Neural crest cell (in vitro differentiated cells): ENCODE measurements at regions not wholly inside any gene's neighbourhood (a gene's known extent, or its start where the extent isn't known, plus 50 kb on each side); places are given as distances from the start of the nearest gene placed in this dataset.

ENCODE experiments used
- DNase-seq: peaks from one replicate; pipeline ENCODE4 v3.0.0; 2021; ENCODE audit warnings: low read depth, mixed read lengths, low spot score
- H3K27ac Mint-ChIP-seq: one replicate; pipeline ENCODE4 v1.8.0; 2021; ENCODE audit warnings: mild to moderate bottlenecking, mixed read lengths; ENCODE audit not compliant: unreplicated experiment
- H3K27me3 Mint-ChIP-seq: 2 replicates; pipeline ENCODE4 v1.8.0; 2021; ENCODE audit warnings: low read depth, mild to moderate bottlenecking, mixed read lengths
- H3K36me3 Mint-ChIP-seq: 2 replicates; pipeline ENCODE4 v1.8.0; 2021; ENCODE audit warnings: low read depth, mild to moderate bottlenecking, mixed read lengths
- H3K4me1 Mint-ChIP-seq: 2 replicates; pipeline ENCODE4 v1.8.0; 2021; ENCODE audit warnings: mixed read lengths
- H3K4me3 Mint-ChIP-seq: one replicate; pipeline ENCODE4 v1.8.0; 2021; ENCODE audit warnings: mild to moderate bottlenecking, mixed read lengths
- H3K9me3 Mint-ChIP-seq: 2 replicates; pipeline ENCODE4 v1.8.0; 2021; ENCODE audit warnings: mixed read lengths
- CTCF ChIP-seq: fragments of 200-600 bp; sonication (generic); conservative IDR thresholded peaks from 2 replicates; pipeline ENCODE4 v1.5.0; 2021; ENCODE audit warnings: antibody characterized with exemption, mild to moderate bottlenecking

- no peaks in the 10 kb centered on the region for H3K4me1 Mint-ChIP-seq
- H3K9me3 Mint-ChIP-seq: peaks cover 7% of the 10 kb centered on the region
- no peaks in the 10 kb centered on the region for H3K27me3 Mint-ChIP-seq
- H3K36me3 Mint-ChIP-seq: no peaks in the 10 kb centered on the region
- no peak overlapping the region for H3K27ac Mint-ChIP-seq
- no peak for TF ChIP-seq CTCF
- no peak for DNase-seq
- H3K4me3 Mint-ChIP-seq: no peak overlapping the region
Observed at GRCh38 chr10:10927608-10928007, 90.1 kb upstream of the CELF2 start.

GRCh38 chr10:10930979-10931743, 86.5 kb upstream of the CELF2 start:
- H3K9me3 Mint-ChIP-seq: peaks cover 3% of the 10 kb centered on the region
- DNase-seq: no peak
- H3K4me3 Mint-ChIP-seq: no peak overlapping the region
- H3K27me3 Mint-ChIP-seq: no peaks in the 10 kb centered on the region
- H3K4me1 Mint-ChIP-seq: no peaks in the 10 kb centered on the region
- no peak for TF ChIP-seq CTCF
- H3K36me3 Mint-ChIP-seq: no peaks in the 10 kb centered on the region
- no peak overlapping the region for H3K27ac Mint-ChIP-seq

DNA sequence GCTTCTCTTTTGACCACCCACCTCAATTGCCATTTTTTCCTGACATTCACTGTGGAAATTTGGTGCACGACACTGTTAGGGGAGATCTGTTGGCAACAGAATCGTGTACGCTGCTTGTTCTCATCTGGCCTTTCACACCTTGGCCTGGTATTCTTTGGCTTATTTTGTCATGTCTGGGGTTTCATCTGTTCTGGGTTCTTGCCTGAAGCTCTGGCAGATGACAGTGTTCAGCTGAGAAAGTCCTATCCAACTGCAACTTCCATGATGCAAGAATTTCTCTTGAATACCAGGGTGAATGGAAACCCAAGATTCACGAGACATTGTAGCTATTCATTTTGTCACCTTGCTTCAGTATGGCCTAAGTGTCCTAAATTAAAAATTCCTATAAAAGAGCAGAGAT, 82.6 kb upstream of the CELF2 start:
- H3K4me1 Mint-ChIP-seq: no peaks in the 10 kb centered on the region
- no peaks in the 10 kb centered on the region for H3K36me3 Mint-ChIP-seq
- DNase-seq: no peak
- H3K27me3 Mint-ChIP-seq: no peaks in the 10 kb centered on the region
- TF ChIP-seq CTCF: no peak
- H3K9me3 Mint-ChIP-seq: peaks cover 3% of the 10 kb centered on the region
- H3K27ac Mint-ChIP-seq: no peak overlapping the region
- no peak overlapping the region for H3K4me3 Mint-ChIP-seq

- H3K27me3 Mint-ChIP-seq: no peaks in the 10 kb centered on the region
- no peak for TF ChIP-seq CTCF
- no peaks in the 10 kb centered on the region for H3K36me3 Mint-ChIP-seq
- peaks cover 8% of the 10 kb centered on the region for H3K9me3 Mint-ChIP-seq
- no peak overlapping the region for H3K4me3 Mint-ChIP-seq
- DNase-seq: no peak
- no peak overlapping the region for H3K27ac Mint-ChIP-seq
- H3K4me1 Mint-ChIP-seq: no peaks in the 10 kb centered on the region
Observed at GRCh38 chr10:10938676-10939075, 79.0 kb upstream of the CELF2 start.

DNA sequence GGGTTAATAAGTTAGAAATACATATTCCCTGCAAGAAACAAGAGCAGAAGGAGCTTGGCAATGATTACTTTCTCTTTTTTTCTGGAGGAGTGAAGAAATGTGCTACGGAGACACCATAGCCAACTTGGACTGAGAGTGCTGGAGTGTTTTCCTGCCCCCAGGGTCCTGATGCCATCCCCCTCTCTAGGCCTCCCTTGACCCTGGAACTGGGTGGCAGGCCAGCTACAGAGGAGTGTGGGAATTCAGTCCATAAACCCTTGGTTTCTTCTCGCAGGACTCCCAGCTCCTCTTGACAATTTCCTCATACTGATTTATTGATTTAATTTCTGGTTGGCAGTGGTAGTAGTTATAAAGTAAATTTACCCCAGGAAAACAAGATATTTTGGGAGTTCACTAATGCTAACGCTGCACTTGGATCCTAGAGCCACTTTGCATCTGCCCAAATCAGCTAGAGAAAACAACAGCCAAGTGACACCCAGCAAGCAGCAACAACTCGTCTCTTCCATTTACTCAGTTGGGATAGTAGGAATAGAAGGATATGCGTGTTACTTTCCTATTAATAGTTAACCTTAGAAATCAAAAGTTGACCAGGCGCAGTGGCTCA, 76.4 kb upstream of the CELF2 start:
- no peak for TF ChIP-seq CTCF

More for the DNA sequence above, 76.4 kb upstream of the CELF2 start:
- Mint-ChIP-seq H3K4me1 (no peaks in the 10 kb centered on the region), H3K36me3 (peaks cover 7% of the 10 kb centered on the region), H3K9me3 (peaks cover 11% of the 10 kb centered on the region), H3K27me3 (no peaks in the 10 kb centered on the region), H3K4me3 (no peak overlapping the region), H3K27ac (no peak overlapping the region)
- DNase-seq: no peak
